ENCODE measurements at regions not wholly inside any gene's neighbourhood (a gene's known extent, or its start where the extent isn't known, plus 50 kb on each side); places are given as distances from the start of the nearest gene placed in this dataset.

DNA sequence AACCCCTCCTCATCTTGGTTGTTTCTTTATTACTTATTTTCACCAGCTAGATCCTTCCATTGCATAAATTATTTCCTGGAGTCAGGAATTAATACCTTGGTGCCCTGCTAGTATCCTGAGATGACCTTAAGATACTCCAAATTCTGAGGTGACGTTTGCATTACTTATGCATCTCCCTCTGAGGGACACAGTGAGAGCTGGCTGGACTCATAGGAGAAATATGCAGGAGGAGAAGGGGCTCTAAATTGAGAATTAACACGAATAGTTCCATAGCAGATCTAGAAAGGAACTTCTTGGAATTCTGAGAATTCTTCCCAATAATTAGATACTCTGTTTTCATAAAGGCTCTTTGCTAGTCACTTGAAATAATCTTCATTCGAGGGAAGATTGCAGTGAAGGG, 310.6 kb upstream of the ZEB2 start:
- DNase-seq (ENCODE audit: low read depth in 1 of 2, low spot score in 1 of 2) = no peak
- H3K27ac ChIP-seq (replicated peaks) = no peak overlapping the region

GRCh38 chr2:144827404-144827803, 307.5 kb upstream of the ZEB2 start:
- TF ChIP-seq, protein P1, sequence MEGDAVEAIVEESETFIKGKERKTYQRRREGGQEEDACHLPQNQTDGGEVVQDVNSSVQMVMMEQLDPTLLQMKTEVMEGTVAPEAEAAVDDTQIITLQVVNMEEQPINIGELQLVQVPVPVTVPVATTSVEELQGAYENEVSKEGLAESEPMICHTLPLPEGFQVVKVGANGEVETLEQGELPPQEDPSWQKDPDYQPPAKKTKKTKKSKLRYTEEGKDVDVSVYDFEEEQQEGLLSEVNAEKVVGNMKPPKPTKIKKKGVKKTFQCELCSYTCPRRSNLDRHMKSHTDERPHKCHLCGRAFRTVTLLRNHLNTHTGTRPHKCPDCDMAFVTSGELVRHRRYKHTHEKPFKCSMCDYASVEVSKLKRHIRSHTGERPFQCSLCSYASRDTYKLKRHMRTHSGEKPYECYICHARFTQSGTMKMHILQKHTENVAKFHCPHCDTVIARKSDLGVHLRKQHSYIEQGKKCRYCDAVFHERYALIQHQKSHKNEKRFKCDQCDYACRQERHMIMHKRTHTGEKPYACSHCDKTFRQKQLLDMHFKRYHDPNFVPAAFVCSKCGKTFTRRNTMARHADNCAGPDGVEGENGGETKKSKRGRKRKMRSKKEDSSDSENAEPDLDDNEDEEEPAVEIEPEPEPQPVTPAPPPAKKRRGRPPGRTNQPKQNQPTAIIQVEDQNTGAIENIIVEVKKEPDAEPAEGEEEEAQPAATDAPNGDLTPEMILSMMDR (IDR thresholded peaks at IDR 0.05; ENCODE audit: insufficient read depth, low read length) = no peak
- no peak for TF ChIP-seq GABPA (IDR thresholded peaks at IDR 0.05; ENCODE audit: low read depth)
- TF ChIP-seq SPI1 (IDR thresholded peaks at IDR 0.05; ENCODE audit: borderline replicate concordance, low read depth) = no peak
- no peak for TF ChIP-seq POLR2AphosphoS5 (IDR thresholded peaks at IDR 0.05; ENCODE audit: low read depth)
- TF ChIP-seq REST (IDR thresholded peaks at IDR 0.05; ENCODE audit: insufficient replicate concordance, low read depth) = no peak
- H3K4me3 ChIP-seq (replicated peaks; ENCODE audit: insufficient read depth, low read length) = no peak overlapping the region
- no peaks in the 10 kb centered on the region for H3K27me3 ChIP-seq (ENCODE audit: insufficient read depth, poor library complexity, severe bottlenecking)
- DNase-seq (ENCODE audit: low read depth in 1 of 2, low spot score in 1 of 2) = no peak
- H3K27ac ChIP-seq (replicated peaks) = no peak overlapping the region

More for the DNA sequence above, 310.6 kb upstream of the ZEB2 start:
- TF ChIP-seq POLR2AphosphoS5 (IDR thresholded peaks at IDR 0.05; ENCODE audit: low read depth) = no peak
- TF ChIP-seq, protein P1 (IDR thresholded peaks at IDR 0.05; ENCODE audit: insufficient read depth, low read length) = no peak
- no peak for TF ChIP-seq REST (IDR thresholded peaks at IDR 0.05; ENCODE audit: insufficient replicate concordance, low read depth)
- no peak for TF ChIP-seq GABPA (IDR thresholded peaks at IDR 0.05; ENCODE audit: low read depth)
- no peak for TF ChIP-seq SPI1 (IDR thresholded peaks at IDR 0.05; ENCODE audit: borderline replicate concordance, low read depth)
- H3K4me3 ChIP-seq (replicated peaks; ENCODE audit: insufficient read depth, low read length) = no peak overlapping the region
- no peaks in the 10 kb centered on the region for H3K27me3 ChIP-seq (ENCODE audit: insufficient read depth, poor library complexity, severe bottlenecking)

- Histone ChIP-seq H3K27ac (replicated peaks) (no peak overlapping the region), H3K27me3 (ENCODE audit: insufficient read depth, poor library complexity, severe bottlenecking) (no peaks in the 10 kb centered on the region), H3K4me3 (replicated peaks; ENCODE audit: insufficient read depth, low read length) (no peak overlapping the region)
- peak in 1 of 2 experiments; percentile 25 for DNase-seq (ENCODE audit: low read depth in 1 of 2, low spot score in 1 of 2)
- TF ChIP-seq REST (IDR thresholded peaks at IDR 0.05; ENCODE audit: insufficient replicate concordance, low read depth) = no peak
- no peak for TF ChIP-seq GABPA (IDR thresholded peaks at IDR 0.05; ENCODE audit: low read depth)
- peak; percentile 76 for TF ChIP-seq SPI1 (IDR thresholded peaks at IDR 0.05; ENCODE audit: borderline replicate concordance, low read depth)
Measured at GRCh38 chr2:144826105-144826504, 306.2 kb upstream of the ZEB2 start.

Measured in HL-60 (cell line).